HL-60 (cell line): ENCODE measurements at regions not wholly inside any gene's neighbourhood (a gene's known extent, or its start where the extent isn't known, plus 50 kb on each side); places are given as distances from the start of the nearest gene placed in this dataset.

ENCODE experiments used
- CTCF ChIP-seq: IDR thresholded peaks from one replicate; pipeline ENCODE4 v1.5.1; 2011; ENCODE audit warnings: low read length, control low read depth, inconsistent platforms; ENCODE audit not compliant: insufficient read depth
- POLR2AphosphoS5 ChIP-seq: IDR thresholded peaks from 2 replicates; pipeline ENCODE4 v1.6.1; 2012; ENCODE audit warnings: low read depth
- SPI1 ChIP-seq: IDR thresholded peaks from 2 replicates; pipeline ENCODE4 v1.6.1; 2012; ENCODE audit warnings: low read depth, mild to moderate bottlenecking, borderline replicate concordance
- TF ChIP-seq, protein P1 (sequence below): IDR thresholded peaks from 2 replicates; pipeline ENCODE4 v1.6.1; 2012; ENCODE audit warnings: low read depth; ENCODE audit not compliant: insufficient replicate concordance

- TF ChIP-seq CTCF (no peak), POLR2AphosphoS5 (no peak), SPI1 (no peak)
- TF ChIP-seq, protein P1, sequence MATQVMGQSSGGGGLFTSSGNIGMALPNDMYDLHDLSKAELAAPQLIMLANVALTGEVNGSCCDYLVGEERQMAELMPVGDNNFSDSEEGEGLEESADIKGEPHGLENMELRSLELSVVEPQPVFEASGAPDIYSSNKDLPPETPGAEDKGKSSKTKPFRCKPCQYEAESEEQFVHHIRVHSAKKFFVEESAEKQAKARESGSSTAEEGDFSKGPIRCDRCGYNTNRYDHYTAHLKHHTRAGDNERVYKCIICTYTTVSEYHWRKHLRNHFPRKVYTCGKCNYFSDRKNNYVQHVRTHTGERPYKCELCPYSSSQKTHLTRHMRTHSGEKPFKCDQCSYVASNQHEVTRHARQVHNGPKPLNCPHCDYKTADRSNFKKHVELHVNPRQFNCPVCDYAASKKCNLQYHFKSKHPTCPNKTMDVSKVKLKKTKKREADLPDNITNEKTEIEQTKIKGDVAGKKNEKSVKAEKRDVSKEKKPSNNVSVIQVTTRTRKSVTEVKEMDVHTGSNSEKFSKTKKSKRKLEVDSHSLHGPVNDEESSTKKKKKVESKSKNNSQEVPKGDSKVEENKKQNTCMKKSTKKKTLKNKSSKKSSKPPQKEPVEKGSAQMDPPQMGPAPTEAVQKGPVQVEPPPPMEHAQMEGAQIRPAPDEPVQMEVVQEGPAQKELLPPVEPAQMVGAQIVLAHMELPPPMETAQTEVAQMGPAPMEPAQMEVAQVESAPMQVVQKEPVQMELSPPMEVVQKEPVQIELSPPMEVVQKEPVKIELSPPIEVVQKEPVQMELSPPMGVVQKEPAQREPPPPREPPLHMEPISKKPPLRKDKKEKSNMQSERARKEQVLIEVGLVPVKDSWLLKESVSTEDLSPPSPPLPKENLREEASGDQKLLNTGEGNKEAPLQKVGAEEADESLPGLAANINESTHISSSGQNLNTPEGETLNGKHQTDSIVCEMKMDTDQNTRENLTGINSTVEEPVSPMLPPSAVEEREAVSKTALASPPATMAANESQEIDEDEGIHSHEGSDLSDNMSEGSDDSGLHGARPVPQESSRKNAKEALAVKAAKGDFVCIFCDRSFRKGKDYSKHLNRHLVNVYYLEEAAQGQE: no peak
These were observed 163.3 kb upstream of the GSE1 start for GRCh38 chr16:85449885-85450245.
